ENCODE measurements at regions not wholly inside any gene's neighbourhood (a gene's known extent, or its start where the extent isn't known, plus 50 kb on each side); places are given as distances from the start of the nearest gene placed in this dataset.

GRCh38 chr11:70497536-70498075 is 99.3 kb downstream of the CTTN start:
- no peak overlapping the region for H3K4me3 ChIP-seq (ENCODE audit: low read depth, low read length)
- TF ChIP-seq CTCF (IDR thresholded peaks at IDR 0.05; ENCODE audit: borderline replicate concordance, insufficient read depth, low read depth, low read length) = no peak

- H3K4me3 ChIP-seq (ENCODE audit: low read depth, low read length) = no peak overlapping the region
- no peak for TF ChIP-seq CTCF (IDR thresholded peaks at IDR 0.05; ENCODE audit: borderline replicate concordance, insufficient read depth, low read depth, low read length)
These were observed 99.8 kb downstream of the CTTN start for GRCh38 chr11:70498171-70498571.

GRCh38 chr11:70498976-70499801 is 100.9 kb downstream of the CTTN start:
- TF ChIP-seq CTCF (IDR thresholded peaks at IDR 0.05; ENCODE audit: borderline replicate concordance, insufficient read depth, low read depth, low read length) = no peak
- H3K4me3 ChIP-seq (ENCODE audit: low read depth, low read length) = no peak overlapping the region

GRCh38 chr11:70500076-70500847 is 101.9 kb downstream of the CTTN start:
- no peak overlapping the region for H3K4me3 ChIP-seq (ENCODE audit: low read depth, low read length)
- no peak for TF ChIP-seq CTCF (IDR thresholded peaks at IDR 0.05; ENCODE audit: borderline replicate concordance, insufficient read depth, low read depth, low read length)

GRCh38 chr11:70501051-70501901 is 102.9 kb downstream of the CTTN start:
- H3K4me3 ChIP-seq (ENCODE audit: low read depth, low read length) = no peak overlapping the region
- TF ChIP-seq CTCF (IDR thresholded peaks at IDR 0.05; ENCODE audit: borderline replicate concordance, insufficient read depth, low read depth, low read length) = no peak

GRCh38 chr11:70501933-70502540 is 103.7 kb downstream of the CTTN start:
- H3K4me3 ChIP-seq (ENCODE audit: low read depth, low read length) = no peak overlapping the region
- no peak for TF ChIP-seq CTCF (IDR thresholded peaks at IDR 0.05; ENCODE audit: borderline replicate concordance, insufficient read depth, low read depth, low read length)
